Hepatocyte (in vitro differentiated cells): ENCODE measurements at regions not wholly inside any gene's neighbourhood (a gene's known extent, or its start where the extent isn't known, plus 50 kb on each side); places are given as distances from the start of the nearest gene placed in this dataset.

Source experiments
- DNase-seq: peaks from one replicate; pipeline ENCODE4 v3.0.0-alpha.2; 2016; ENCODE audit warnings: low spot score
- H2AFZ ChIP-seq: fragments of 200-600 bp; sonication (generic); 2 replicates; pipeline ENCODE4 v1.6.0; 2016; ENCODE audit warnings: antibody characterized with exemption, mild to moderate bottlenecking
- H3K27ac ChIP-seq: fragments of 200-600 bp; sonication (generic); 2 replicates; pipeline ENCODE4 v1.5.1; 2016; ENCODE audit warnings: mild to moderate bottlenecking
- H3K27me3 ChIP-seq: fragments of 200-600 bp; sonication (generic); 2 replicates; pipeline ENCODE4 v1.6.1; 2016
- H3K36me3 ChIP-seq: fragments of 200-600 bp; sonication (generic); replicated peaks from 2 replicates; pipeline ENCODE4 v1.5.1; 2016; ENCODE audit warnings: low read depth; ENCODE audit not compliant: insufficient read depth
- H3K4me1 ChIP-seq: fragments of 200-600 bp; sonication (generic); 2 replicates; pipeline ENCODE4 v1.5.1; 2016; ENCODE audit warnings: mild to moderate bottlenecking, moderate library complexity; ENCODE audit not compliant: insufficient read depth
- H3K4me2 ChIP-seq: fragments of 200-600 bp; sonication (generic); 2 replicates; pipeline ENCODE4 v1.6.0; 2016
- H3K4me3 ChIP-seq: fragments of 200-600 bp; sonication (generic); 2 replicates; pipeline ENCODE4 v1.5.1; 2016; ENCODE audit warnings: mild to moderate bottlenecking
- H3K79me2 ChIP-seq: fragments of 200-600 bp; sonication (generic); 2 replicates; pipeline ENCODE4 v1.6.0; 2017; ENCODE audit warnings: mild to moderate bottlenecking
- H3K9me2 ChIP-seq: fragments of 200-600 bp; sonication (generic); replicated peaks from 2 replicates; pipeline ENCODE4 v1.6.0; 2017; ENCODE audit warnings: mild to moderate bottlenecking; ENCODE audit not compliant: insufficient read depth
- H3K9me3 ChIP-seq: fragments of 200-600 bp; sonication (generic); 2 replicates; pipeline ENCODE4 v1.5.1; 2016; ENCODE audit warnings: low read depth, mild to moderate bottlenecking
- H4K20me1 ChIP-seq: fragments of 200-600 bp; sonication (generic); 2 replicates; pipeline ENCODE4 v1.6.0; 2016; ENCODE audit warnings: mild to moderate bottlenecking; ENCODE audit not compliant: insufficient read depth, poor library complexity, severe bottlenecking
- EZH2 ChIP-seq: fragments of 200-600 bp; sonication (generic); IDR thresholded peaks from 2 replicates; pipeline ENCODE4 v1.6.1; 2016; ENCODE audit warnings: antibody characterized with exemption, mild to moderate bottlenecking, borderline replicate concordance
- EZH2phosphoT487 ChIP-seq: fragments of 200-600 bp; sonication (generic); IDR thresholded peaks from one replicate; pipeline ENCODE4 v1.6.1; 2018; ENCODE audit warnings: antibody characterized with exemption, mild to moderate bottlenecking, low read depth, moderate library complexity; ENCODE audit not compliant: unreplicated experiment, severe bottlenecking
- WGBS: methylation state at CpG from one replicate; pipeline ENCODE4 v1.1.6; 2016; ENCODE audit warnings: low lambda C conversion rate; ENCODE audit errors: missing lambda C conversion rate; 5-methylcytosine and 5-hydroxymethylcytosine counted together
- TF ChIP-seq, protein P1 (sequence below): fragments of 200-600 bp; sonication (generic); IDR thresholded peaks from 2 replicates; pipeline ENCODE4 v1.5.1; 2016; ENCODE audit warnings: antibody characterized with exemption, mild to moderate bottlenecking; ENCODE audit not compliant: poor library complexity

DNA sequence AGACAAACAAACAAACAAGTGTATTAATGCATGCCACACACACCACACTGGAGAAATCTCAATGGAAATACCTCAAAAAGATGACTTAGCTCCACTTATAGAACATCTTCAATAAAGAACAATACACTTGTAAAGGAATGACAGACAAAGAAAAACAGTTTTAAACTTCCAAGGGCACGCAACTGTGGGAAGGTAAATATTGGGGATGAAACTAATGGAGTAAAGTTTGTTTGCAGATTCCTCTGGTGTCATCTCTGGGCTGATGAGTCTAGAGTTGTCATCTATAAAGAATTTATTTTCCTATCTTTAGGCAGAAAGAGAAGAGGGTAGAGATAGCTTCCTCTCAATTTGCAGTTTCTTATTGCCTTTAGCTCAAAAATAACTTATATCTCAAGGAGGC lies 144.0 kb upstream of the ZC3H15 start:
- peaks cover 5% of the 10 kb centered on the region for H3K4me1 ChIP-seq
- H3K27me3 ChIP-seq: no peaks in the 10 kb centered on the region
- H4K20me1 ChIP-seq: no peaks in the 10 kb centered on the region
- no peak overlapping the region for H3K4me2 ChIP-seq
- no peaks in the 10 kb centered on the region for H3K9me3 ChIP-seq
- WGBS: 100% methylated on average over 1 of the region's 1 CpG
- H3K27ac ChIP-seq: no peak overlapping the region
- H3K79me2 ChIP-seq: no peaks in the 10 kb centered on the region
- DNase-seq: no peak
- no peaks in the 10 kb centered on the region for H3K36me3 ChIP-seq
- no peak for TF ChIP-seq EZH2
- no peak for TF ChIP-seq EZH2phosphoT487
- TF ChIP-seq, protein P1, sequence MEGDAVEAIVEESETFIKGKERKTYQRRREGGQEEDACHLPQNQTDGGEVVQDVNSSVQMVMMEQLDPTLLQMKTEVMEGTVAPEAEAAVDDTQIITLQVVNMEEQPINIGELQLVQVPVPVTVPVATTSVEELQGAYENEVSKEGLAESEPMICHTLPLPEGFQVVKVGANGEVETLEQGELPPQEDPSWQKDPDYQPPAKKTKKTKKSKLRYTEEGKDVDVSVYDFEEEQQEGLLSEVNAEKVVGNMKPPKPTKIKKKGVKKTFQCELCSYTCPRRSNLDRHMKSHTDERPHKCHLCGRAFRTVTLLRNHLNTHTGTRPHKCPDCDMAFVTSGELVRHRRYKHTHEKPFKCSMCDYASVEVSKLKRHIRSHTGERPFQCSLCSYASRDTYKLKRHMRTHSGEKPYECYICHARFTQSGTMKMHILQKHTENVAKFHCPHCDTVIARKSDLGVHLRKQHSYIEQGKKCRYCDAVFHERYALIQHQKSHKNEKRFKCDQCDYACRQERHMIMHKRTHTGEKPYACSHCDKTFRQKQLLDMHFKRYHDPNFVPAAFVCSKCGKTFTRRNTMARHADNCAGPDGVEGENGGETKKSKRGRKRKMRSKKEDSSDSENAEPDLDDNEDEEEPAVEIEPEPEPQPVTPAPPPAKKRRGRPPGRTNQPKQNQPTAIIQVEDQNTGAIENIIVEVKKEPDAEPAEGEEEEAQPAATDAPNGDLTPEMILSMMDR: no peak
- no peak overlapping the region for H3K4me3 ChIP-seq
- no peak overlapping the region for H2AFZ ChIP-seq
- H3K9me2 ChIP-seq: no peaks in the 10 kb centered on the region

DNA sequence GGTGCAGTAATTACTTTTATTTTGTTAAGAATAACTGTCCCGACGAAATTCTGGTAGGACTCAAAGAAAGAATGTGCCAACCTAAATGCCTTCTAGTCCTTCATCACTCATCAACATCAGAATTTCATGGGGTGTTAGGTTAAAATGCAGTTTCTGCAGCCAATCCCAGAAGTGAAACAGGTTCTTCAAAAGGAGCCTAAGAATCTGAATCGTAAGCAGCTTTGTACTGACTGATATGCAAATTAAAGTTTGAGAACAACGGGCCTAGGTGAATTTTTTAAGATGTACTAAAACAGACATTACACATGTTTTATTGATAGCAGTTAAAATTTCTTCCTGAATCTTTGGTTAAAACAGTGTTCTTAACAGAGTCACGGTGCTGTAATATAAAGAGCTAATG lies 140.3 kb upstream of the ZC3H15 start:
- Histone ChIP-seq H3K4me2 (no peak overlapping the region), H2AFZ (no peak overlapping the region), H3K4me1 (peaks cover 20% of the 10 kb centered on the region), H3K27ac (no peak overlapping the region), H4K20me1 (no peaks in the 10 kb centered on the region), H3K79me2 (no peaks in the 10 kb centered on the region), H3K9me2 (no peaks in the 10 kb centered on the region), H3K36me3 (no peaks in the 10 kb centered on the region), H3K27me3 (no peaks in the 10 kb centered on the region), H3K9me3 (no peaks in the 10 kb centered on the region), H3K4me3 (no peak overlapping the region)
- DNase-seq: no peak
- WGBS: 52% methylated on average over 5 of the region's 5 CpGs
- TF ChIP-seq EZH2phosphoT487 (no peak), EZH2 (no peak)
- TF ChIP-seq, protein P1: no peak

DNA sequence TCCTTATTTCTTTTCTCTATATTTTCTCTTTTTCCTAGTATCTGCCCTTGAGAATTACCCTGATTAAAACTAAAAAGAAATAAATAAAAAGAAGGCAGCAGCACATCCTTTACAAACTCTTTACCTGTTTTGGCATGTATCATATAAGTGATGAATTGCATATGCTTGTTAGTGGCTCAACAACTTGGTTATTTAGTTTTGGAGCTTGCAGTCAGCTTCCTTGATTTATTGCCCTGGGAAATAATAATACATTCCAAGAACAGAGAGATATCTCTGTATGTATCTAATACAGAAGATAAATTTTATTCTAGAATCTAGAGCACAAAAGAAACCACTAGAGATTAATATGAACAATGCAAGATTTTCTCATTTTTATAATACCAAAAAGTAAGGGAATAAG lies 139.8 kb upstream of the ZC3H15 start:
- Histone ChIP-seq H3K4me1 (peaks cover 20% of the 10 kb centered on the region), H3K9me2 (no peaks in the 10 kb centered on the region)

DNA sequence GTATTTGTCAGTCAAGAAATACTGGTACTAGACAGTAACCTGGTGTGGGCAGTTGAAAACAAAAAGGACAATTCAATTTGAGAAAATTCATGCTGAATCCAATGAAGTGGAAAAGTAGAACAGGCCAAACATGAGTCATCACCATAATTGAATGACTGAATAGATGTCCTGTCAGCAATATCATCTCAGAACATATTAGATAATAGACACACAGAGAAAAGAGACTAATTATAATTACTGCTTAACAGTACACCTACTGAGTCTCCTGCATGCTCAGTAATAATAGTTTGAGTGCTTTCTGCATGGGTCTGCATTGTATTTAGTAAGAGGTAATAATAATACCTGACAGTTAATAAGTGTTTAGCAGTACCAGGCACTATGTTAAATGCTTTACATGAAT lies 138.6 kb upstream of the ZC3H15 start:
- H3K27me3 ChIP-seq: no peaks in the 10 kb centered on the region
- peak overlapping the region; percentile 24 for H3K27ac ChIP-seq
- no peak overlapping the region for H3K4me3 ChIP-seq
- H2AFZ ChIP-seq: no peak overlapping the region
- H3K79me2 ChIP-seq: no peaks in the 10 kb centered on the region
- H3K9me3 ChIP-seq: no peaks in the 10 kb centered on the region
- no peak for DNase-seq
- H4K20me1 ChIP-seq: no peaks in the 10 kb centered on the region
- H3K36me3 ChIP-seq: no peaks in the 10 kb centered on the region
- no peak overlapping the region for H3K4me2 ChIP-seq
- TF ChIP-seq, protein P1: no peak
- TF ChIP-seq EZH2: no peak
- TF ChIP-seq EZH2phosphoT487: no peak
- H3K9me2 ChIP-seq: no peaks in the 10 kb centered on the region
- peaks cover 20% of the 10 kb centered on the region for H3K4me1 ChIP-seq

More for the DNA sequence above, 139.8 kb upstream of the ZC3H15 start:
- H4K20me1 ChIP-seq: no peaks in the 10 kb centered on the region
- TF ChIP-seq, protein P1: no peak
- TF ChIP-seq EZH2phosphoT487 (no peak), EZH2 (no peak)
- no peak overlapping the region for H2AFZ ChIP-seq
- no peak overlapping the region for H3K4me3 ChIP-seq
- no peaks in the 10 kb centered on the region for H3K36me3 ChIP-seq
- no peak for DNase-seq
- no peak overlapping the region for H3K4me2 ChIP-seq
- no peaks in the 10 kb centered on the region for H3K79me2 ChIP-seq
- H3K27me3 ChIP-seq: no peaks in the 10 kb centered on the region
- H3K9me3 ChIP-seq: no peaks in the 10 kb centered on the region
- H3K27ac ChIP-seq: no peak overlapping the region
